Hematopoietic multipotent progenitor cell (in vitro differentiated cells): ENCODE measurements at regions not wholly inside any gene's neighbourhood (a gene's known extent, or its start where the extent isn't known, plus 50 kb on each side); places are given as distances from the start of the nearest gene placed in this dataset.

Experiments used
- DNase-seq, 3 donors: peaks; one replicate each; pipeline ENCODE4 v3.0.0-alpha.2; 2011 to 2015; ENCODE audit warnings: low read depth in 2 of 3, low spot score in 2 of 3

GRCh38 chr4:180688480-180688879 lies 1554.7 kb upstream of the TENM3 start:
- no peak for DNase-seq

- no peak for DNase-seq
Observed at GRCh38 chr4:180694875-180695274, 1548.3 kb upstream of the TENM3 start.

DNA sequence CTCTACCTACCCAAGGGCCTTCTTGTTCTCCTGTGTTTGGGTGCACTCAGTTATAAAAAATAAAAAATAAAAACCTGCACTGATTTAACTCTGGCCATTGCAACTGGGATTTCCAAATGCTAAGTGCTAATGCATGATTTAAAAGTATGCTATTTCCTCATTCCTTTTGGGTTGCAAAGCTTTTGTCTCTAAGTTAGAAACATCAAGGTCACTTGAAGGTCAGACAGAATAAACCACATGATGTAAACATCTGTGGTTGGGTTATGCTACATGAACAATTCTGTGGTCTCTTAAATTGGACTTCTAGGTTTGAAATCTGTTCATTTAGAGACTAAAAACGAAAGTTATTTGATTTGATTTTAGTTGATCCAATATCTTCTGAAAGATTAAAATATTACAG lies 1547.4 kb upstream of the TENM3 start:
- DNase-seq = no peak

DNA sequence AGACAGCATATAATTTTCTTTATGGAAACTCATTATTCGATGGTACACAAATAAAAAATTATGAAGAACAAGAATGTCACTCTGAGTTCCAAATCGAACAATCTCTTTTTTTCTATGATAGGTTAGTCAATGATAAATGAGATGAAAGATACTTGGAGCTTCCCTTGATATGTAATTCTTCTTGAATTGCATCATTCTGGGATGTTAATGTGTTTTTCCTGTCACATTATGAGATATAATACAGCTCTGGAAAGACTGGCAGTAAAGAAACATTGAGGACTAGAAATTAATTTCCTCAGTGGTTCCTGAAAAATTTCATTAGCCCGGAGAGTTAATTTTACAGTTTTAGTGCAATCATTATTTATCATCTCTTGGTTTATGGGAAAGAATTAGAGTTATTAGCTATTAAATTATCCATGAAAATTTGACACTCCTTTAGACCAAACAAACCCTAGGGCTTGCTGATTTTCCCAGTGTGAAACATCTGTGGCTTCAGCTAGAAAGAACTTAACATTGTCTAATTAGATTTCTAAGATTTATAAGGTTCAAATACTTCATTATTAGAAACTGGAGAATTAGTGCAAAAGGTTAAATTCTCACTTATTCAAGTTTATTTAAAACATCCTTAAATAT lies 1546.6 kb upstream of the TENM3 start:
- DNase-seq = no peak

DNA sequence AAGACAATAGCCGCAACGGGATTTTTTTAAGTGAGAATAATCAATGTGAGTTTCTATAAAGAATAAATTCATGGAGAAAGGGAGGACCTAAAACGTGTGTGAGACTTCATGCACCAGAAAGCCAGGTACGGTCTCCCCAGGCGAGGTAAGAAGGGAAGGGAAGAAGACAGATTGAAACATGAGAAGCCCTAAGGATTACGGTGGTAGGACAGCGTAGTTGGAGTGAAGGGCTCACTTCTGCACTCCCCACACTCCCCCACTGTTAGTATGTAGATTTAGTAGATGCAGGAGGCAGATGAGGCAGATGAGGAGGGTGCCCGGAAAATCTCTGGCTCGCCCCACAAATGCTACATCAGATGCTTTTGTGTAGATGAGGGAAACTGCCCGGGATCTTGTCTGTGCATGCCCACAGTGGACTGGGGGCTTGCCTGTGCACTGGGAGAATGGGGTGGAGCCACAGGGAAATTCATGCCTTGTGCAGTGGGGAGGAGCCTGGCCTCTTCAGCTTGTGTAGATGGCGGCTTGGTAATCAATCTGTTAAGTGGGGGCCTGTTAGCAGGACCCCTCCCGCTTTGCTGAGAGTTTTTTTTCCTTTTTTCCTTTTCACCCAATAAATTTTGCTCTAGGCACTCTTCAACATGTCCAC lies 1544.5 kb upstream of the TENM3 start:
- DNase-seq = no peak

- DNase-seq = no peak
Observed at GRCh38 chr4:180706766-180707165, 1536.4 kb upstream of the TENM3 start.

- no peak for DNase-seq
Observed at GRCh38 chr4:180710628-180711337, 1532.4 kb upstream of the TENM3 start.

DNA sequence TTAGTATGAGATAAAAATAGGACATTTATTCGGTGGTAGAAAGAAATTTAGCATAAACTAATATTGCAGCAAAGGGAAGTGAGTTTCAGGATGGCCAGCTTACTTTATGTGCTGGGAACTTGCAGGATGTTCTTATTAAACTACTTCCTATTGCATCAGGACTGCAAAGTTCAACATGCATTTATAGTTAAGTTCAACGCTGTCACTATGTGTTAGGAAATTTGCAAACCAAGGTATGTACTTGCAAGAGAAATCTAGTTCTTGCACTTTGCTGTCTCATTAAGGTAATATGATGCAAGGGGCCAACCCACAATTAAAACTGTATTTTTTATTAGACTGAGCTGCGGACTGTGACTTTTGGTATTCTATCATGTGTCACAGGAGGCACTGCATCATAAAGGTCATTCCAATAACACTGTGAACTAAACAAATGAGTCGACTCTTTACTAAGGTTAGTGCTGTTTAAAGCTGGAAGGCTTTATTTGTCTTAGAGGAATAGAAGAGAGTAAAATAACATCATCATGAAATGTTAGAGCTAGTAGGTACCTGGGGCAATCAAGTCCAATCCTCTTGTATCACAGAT lies 1525.7 kb upstream of the TENM3 start:
- no peak for DNase-seq

- DNase-seq = no peak
Observed at GRCh38 chr4:180721356-180721755, 1521.8 kb upstream of the TENM3 start.

- DNase-seq = no peak
Observed at GRCh38 chr4:180726611-180727010, 1516.6 kb upstream of the TENM3 start.

DNA sequence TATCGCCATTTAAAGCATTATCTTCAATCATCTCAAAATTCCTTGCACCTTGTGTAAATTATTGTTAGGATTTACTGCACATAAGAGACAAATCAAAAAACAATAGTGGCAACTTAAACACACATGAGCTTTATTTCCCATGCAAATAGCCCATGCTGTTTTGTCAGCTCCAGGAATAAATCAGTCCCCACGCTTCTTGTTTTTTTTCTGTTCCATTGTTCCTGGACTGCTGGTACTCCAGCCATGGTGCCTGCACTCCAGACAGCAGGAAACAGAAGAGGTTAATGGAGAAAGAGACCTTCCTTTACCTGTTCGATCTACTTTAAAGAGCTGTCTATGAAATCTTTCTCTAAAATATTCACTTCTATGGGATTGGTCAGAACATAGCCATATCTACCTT lies 1515.7 kb upstream of the TENM3 start:
- DNase-seq = no peak

DNA sequence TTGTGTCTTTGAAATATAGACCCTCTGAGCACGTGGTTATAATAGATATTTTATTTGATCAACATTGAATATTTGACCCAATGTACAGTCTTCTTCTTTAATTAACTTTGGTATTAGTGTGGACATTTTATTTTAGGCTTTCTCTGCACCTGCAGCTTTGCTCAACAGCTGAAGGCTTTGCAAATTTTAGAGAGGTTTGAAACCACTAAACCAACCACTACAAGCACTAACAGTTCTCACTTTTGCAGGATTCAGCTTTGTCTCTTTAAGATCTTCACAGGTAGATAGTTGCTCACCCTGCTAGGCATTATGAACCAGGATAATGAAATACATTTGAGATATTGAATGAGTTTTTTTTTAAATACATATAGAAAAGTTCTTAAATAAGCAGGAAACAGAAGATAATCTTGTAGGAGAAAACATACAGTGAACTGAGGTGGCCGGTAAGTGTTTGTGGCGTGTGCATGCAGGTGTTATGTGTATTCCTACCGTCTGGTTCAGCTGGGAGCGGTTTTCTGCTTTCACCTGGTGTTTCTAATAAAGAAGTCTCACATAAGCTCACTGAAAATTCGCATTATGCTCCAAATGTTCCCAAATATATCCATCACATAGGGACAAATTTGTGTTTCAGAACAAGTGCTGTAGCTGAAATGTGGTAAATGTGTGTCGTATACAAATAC lies 1508.3 kb upstream of the TENM3 start:
- no peak for DNase-seq

GRCh38 chr4:180741703-180742102 lies 1501.5 kb upstream of the TENM3 start:
- DNase-seq = no peak

- no peak for DNase-seq
Observed at GRCh38 chr4:180745019-180745418, 1498.2 kb upstream of the TENM3 start.

GRCh38 chr4:180751009-180751408 lies 1492.2 kb upstream of the TENM3 start:
- DNase-seq = no peak

- no peak for DNase-seq
Observed at GRCh38 chr4:180757927-180758326, 1485.3 kb upstream of the TENM3 start.

DNA sequence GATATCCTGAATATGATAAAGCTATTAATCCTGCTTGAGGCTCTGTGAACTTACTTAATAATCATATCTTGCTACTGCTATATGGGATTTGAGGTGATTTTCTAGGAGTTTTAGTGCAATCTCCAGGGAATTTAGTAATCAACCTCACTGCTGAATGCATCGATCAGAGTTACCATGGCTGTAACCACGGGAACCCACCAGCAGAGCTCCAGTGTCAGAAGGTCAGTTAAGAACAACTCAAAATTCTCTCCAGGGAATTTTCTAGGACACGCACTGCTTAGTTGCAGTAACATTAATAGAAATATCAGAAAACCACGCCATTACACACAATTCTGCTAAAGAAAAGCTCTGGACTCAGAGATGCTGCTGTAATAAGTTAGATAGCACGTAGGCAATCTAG lies 1477.2 kb upstream of the TENM3 start:
- no peak for DNase-seq

GRCh38 chr4:180766944-180767729 lies 1476.1 kb upstream of the TENM3 start:
- DNase-seq = no peak

- no peak for DNase-seq
Observed at GRCh38 chr4:180768610-180769009, 1474.6 kb upstream of the TENM3 start.

- DNase-seq = no peak
Observed at GRCh38 chr4:180769791-180770190, 1473.4 kb upstream of the TENM3 start.
